Lower leg skin (tissue), 4 donors: ENCODE measurements at regions not wholly inside any gene's neighbourhood (a gene's known extent, or its start where the extent isn't known, plus 50 kb on each side); places are given as distances from the start of the nearest gene placed in this dataset.

Experiments
- DNase-seq, 2 donors: peaks; one replicate each; pipeline ENCODE4 v3.0.0-alpha.2; 2019; ENCODE audit warnings: low spot score in 2 of 2
- H3K4me3 ChIP-seq: fragments of 200-600 bp; sonication (generic); 2 replicates; pipeline ENCODE4 v1.5.1; 2017; ENCODE audit warnings: mild to moderate bottlenecking, low read depth; ENCODE audit not compliant: poor library complexity, severe bottlenecking
- CTCF ChIP-seq, 3 donors: fragments of 450-650 bp; IDR thresholded peaks; one replicate each; pipeline ENCODE4 v1.5.1; 2016; ENCODE audit warnings: antibody characterized with exemption in 3 of 3, mild to moderate bottlenecking in 3 of 3, moderate library complexity in 2 of 3
- POLR2A ChIP-seq, 2 donors: fragments of 450-650 bp; IDR thresholded peaks; one replicate each; pipeline ENCODE4 v1.6.1; 2016 to 2017; ENCODE audit warnings: antibody characterized with exemption in 2 of 2, mild to moderate bottlenecking in 1 of 2, moderate library complexity in 1 of 2
- WGBS, 2 donors: methylation state at CpG; one replicate each; pipeline ENCODE4 v1.1.5; 2018; 5-methylcytosine and 5-hydroxymethylcytosine counted together
- intact Hi-C: fragments of 100-400 bp; cut with DNase I; formaldehyde crosslinking; loops from one replicate; pipeline ENCODE4 v1.15.0; 2023; ENCODE audit warnings: low total_unique reads

- WGBS, 2 donors = 55 to 66% methylated on average over 1 of the region's 1 CpG
Observed at GRCh38 chr2:78423631-78424030, 601.9 kb upstream of the REG3G start.

GRCh38 chr2:78427170-78427569, 598.3 kb upstream of the REG3G start:
- 63 to 69% methylated on average over 6 of the region's 6 CpGs for WGBS, 2 donors
- TF ChIP-seq CTCF (IDR thresholded peaks at IDR 0.05) (no peak), POLR2A (IDR thresholded peaks at IDR 0.05) (no peak)
- intact Hi-C loops = no loop called here
- no peak overlapping the region for H3K4me3 ChIP-seq
- DNase-seq = no peak

More at GRCh38 chr2:78423631-78424030, 601.9 kb upstream of the REG3G start:
- no peak for TF ChIP-seq CTCF (IDR thresholded peaks at IDR 0.05)
- no peak for TF ChIP-seq POLR2A (IDR thresholded peaks at IDR 0.05)
- DNase-seq = no peak
- no peak overlapping the region for H3K4me3 ChIP-seq
- intact Hi-C loops = no loop called here

- no peak overlapping the region for H3K4me3 ChIP-seq
- intact Hi-C loops = no loop called here
- 83 to 87% methylated on average over 3 of the region's 3 CpGs for WGBS, 2 donors
- DNase-seq = no peak
- TF ChIP-seq POLR2A (IDR thresholded peaks at IDR 0.05) (no peak), CTCF (IDR thresholded peaks at IDR 0.05) (no peak)
Observed at GRCh38 chr2:78431241-78431640, 594.3 kb upstream of the REG3G start.

- no peak for DNase-seq
- intact Hi-C loops = no loop called here
- WGBS, 2 donors = 47 to 50% methylated on average over 2 of the region's 2 CpGs
- H3K4me3 ChIP-seq = no peak overlapping the region
- TF ChIP-seq CTCF (IDR thresholded peaks at IDR 0.05) = no peak
- no peak for TF ChIP-seq POLR2A (IDR thresholded peaks at IDR 0.05)
Observed at GRCh38 chr2:78439122-78439521, 586.4 kb upstream of the REG3G start.

- DNase-seq = no peak
- 70 to 77% methylated on average over 2 of the region's 2 CpGs for WGBS, 2 donors
- H3K4me3 ChIP-seq = no peak overlapping the region
- intact Hi-C loops = no loop called here
- TF ChIP-seq POLR2A (IDR thresholded peaks at IDR 0.05) = no peak
- TF ChIP-seq CTCF (IDR thresholded peaks at IDR 0.05) = no peak
Observed at GRCh38 chr2:78455586-78455985, 569.9 kb upstream of the REG3G start.

- DNase-seq = no peak
- no peak for TF ChIP-seq CTCF (IDR thresholded peaks at IDR 0.05)
- TF ChIP-seq POLR2A (IDR thresholded peaks at IDR 0.05) = no peak
- no peak overlapping the region for H3K4me3 ChIP-seq
- 95 to 96% methylated on average over 1 of the region's 1 CpG for WGBS, 2 donors
- intact Hi-C loops = no loop called here
Observed at GRCh38 chr2:78457269-78457668, 568.2 kb upstream of the REG3G start.
